Esophagus squamous epithelium (tissue), 4 donors: ENCODE measurements at regions not wholly inside any gene's neighbourhood (a gene's known extent, or its start where the extent isn't known, plus 50 kb on each side); places are given as distances from the start of the nearest gene placed in this dataset.

Source experiments
- CTCF ChIP-seq, 6 experiments: fragments of 450-650 bp in 4 of 6; fragments of 200-600 bp in 2 of 6; sonication (generic) in 2 of 6; IDR thresholded peaks; one replicate each; pipeline ENCODE4 v1.5.1; 2016 to 2019; ENCODE audit warnings: antibody characterized with exemption in 6 of 6, mild to moderate bottlenecking in 4 of 6, moderate library complexity in 4 of 6
- POLR2A ChIP-seq, 4 donors: fragments of 450-650 bp; IDR thresholded peaks; one replicate each; pipeline ENCODE4 v1.6.1; 2017; ENCODE audit warnings: antibody characterized with exemption in 4 of 4, mild to moderate bottlenecking in 4 of 4, moderate library complexity in 3 of 4

DNA sequence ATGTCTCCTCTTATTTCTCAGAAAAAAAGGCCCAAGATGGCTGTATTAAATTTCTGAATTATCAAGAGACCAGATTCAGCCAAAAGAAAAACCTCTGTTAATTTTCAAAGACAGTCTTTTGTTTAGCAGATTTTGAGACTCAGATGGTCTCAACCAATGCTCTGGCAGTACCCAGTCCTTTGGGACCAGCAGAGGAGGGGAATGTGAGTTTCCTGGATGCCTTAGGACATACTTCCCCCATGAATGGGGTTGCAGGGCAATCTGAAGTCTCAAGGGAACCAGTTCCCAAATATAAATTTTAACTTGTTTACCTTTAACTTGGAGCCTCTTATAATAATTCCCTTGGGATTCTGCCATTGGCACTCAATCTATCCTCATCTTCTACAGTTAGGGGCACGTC is 107.8 kb upstream of the ZNF521 start:
- TF ChIP-seq POLR2A (IDR thresholded peaks at IDR 0.05) (no peak), CTCF (IDR thresholded peaks at IDR 0.05) (no peak)
